GM12891 (cell line): ENCODE measurements at regions not wholly inside any gene's neighbourhood (a gene's known extent, or its start where the extent isn't known, plus 50 kb on each side); places are given as distances from the start of the nearest gene placed in this dataset.

ENCODE experiments used
- POLR2A ChIP-seq: IDR thresholded peaks from 2 replicates; pipeline ENCODE4 v1.6.1; 2011; ENCODE audit warnings: low read depth, low read length, control low read depth
- POLR2AphosphoS5 ChIP-seq: IDR thresholded peaks from 2 replicates; pipeline ENCODE4 v1.6.1; 2011; ENCODE audit warnings: low read depth, low read length, control low read depth
- TAF1 ChIP-seq: IDR thresholded peaks from 2 replicates; pipeline ENCODE4 v1.6.1; 2011; ENCODE audit warnings: low read depth, low read length, control low read depth

- no peak for TF ChIP-seq POLR2A
- no peak for TF ChIP-seq POLR2AphosphoS5
- TF ChIP-seq TAF1: no peak
Measured at GRCh38 chr3:168275662-168276061, 179.9 kb upstream of the GOLIM4 start.
